Bronchial epithelial cell (primary cell): ENCODE measurements at regions not wholly inside any gene's neighbourhood (a gene's known extent, or its start where the extent isn't known, plus 50 kb on each side); places are given as distances from the start of the nearest gene placed in this dataset.
A peak's percentile ranks its signal among the peaks of the same experiment; 100 is the strongest.

Experiments
- DNase-seq: peaks from one replicate; pipeline ENCODE4 v3.0.0-alpha.2; 2010; ENCODE audit warnings: low read depth
- FAIRE-seq: peaks from 2 replicates; lab custom pipeline; 2011; peaks lifted over from hg19 to GRCh38; lab: Jason Lieb, UNC
- H3K27me3 ChIP-seq: 2 replicates; pipeline ENCODE4 v1.5.1; 2011; ENCODE audit warnings: low read length; ENCODE audit not compliant: control insufficient read depth, insufficient read depth
- H3K36me3 ChIP-seq: 2 replicates; pipeline ENCODE4 v1.5.1; 2011; ENCODE audit warnings: low read length; ENCODE audit not compliant: control insufficient read depth, insufficient read depth
- H3K4me3 ChIP-seq: 2 replicates; pipeline ENCODE4 v1.5.1; 2011; ENCODE audit warnings: mild to moderate bottlenecking, low read depth, low read length, control low read depth
- CTCF ChIP-seq: IDR thresholded peaks from 2 replicates; pipeline ENCODE4 v1.5.1; 2011; ENCODE audit warnings: mild to moderate bottlenecking, moderate library complexity, low read length, control low read depth, inconsistent platforms; ENCODE audit not compliant: insufficient read depth, severe bottlenecking

- FAIRE-seq = no peak
- no peaks in the 10 kb centered on the region for H3K36me3 ChIP-seq
- DNase-seq = no peak
- no peaks in the 10 kb centered on the region for H3K27me3 ChIP-seq
- H3K4me3 ChIP-seq = no peak overlapping the region
- TF ChIP-seq CTCF = no peak
Observed at GRCh38 chr16:79798416-79799053, 198.0 kb upstream of the MAF start.

GRCh38 chr16:79797486-79797885 is 196.9 kb upstream of the MAF start:
- Histone ChIP-seq H3K36me3 (no peaks in the 10 kb centered on the region), H3K27me3 (no peaks in the 10 kb centered on the region), H3K4me3 (no peak overlapping the region)
- no peak for FAIRE-seq
- no peak for DNase-seq
- TF ChIP-seq CTCF = no peak

- H3K27me3 ChIP-seq = no peaks in the 10 kb centered on the region
- DNase-seq (peak; percentile 75), FAIRE-seq (no peak)
- H3K36me3 ChIP-seq = no peaks in the 10 kb centered on the region
- H3K4me3 ChIP-seq = no peak overlapping the region
- TF ChIP-seq CTCF = no peak
Observed at GRCh38 chr16:79795556-79795955, 195.0 kb upstream of the MAF start.

DNA sequence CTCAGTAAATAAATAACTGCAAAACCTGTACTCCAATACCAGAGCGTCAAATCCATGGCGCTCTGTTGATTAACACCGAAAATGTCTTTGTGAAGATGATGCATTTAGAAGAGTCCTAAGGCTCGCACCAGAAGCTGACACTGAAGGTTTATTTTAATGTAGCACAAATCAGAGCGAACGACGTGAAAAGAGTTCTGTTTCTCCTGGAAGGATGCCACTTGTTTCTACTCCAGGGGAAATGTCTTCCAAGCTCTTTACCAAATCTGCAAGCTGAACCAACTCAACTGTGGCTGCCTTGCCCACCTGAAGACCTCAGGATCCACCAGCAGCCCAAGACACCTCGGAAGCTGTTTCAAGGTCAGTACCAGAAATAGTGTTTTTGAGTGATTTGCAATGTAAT is 194.4 kb upstream of the MAF start:
- TF ChIP-seq CTCF = no peak
- FAIRE-seq = no peak

DNA sequence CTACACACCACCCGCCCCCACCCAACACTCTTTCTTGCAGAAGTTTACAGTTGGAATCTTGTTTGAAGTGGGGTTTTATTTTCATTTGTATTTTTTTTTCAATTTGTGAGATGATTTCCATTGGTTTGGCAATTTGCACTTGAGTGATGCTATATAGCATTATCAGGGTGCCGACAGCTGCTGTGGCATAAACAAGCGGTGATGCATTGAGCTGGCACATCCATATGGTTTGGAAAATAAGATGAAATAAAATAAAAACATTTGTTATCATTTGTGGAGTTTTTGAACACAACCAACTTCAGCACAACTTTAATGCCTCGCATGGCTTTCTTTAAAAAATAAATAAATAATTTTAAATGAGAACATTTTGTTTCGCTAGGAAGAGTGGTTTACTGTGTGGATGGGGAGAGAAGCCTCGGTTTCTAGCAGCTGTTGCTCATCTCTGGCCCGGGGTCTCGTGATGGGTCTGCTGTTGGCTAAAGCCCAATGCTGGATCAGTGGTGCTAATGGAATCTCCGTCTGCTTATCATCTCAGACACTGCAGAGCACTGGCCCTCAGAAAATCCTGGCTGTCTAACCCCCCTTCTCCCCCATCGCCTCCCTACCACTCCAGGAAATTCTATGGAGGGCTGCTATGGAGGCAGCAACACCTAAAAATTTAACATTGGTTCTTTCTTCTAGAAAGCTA is 192.3 kb upstream of the MAF start:
- no peak for FAIRE-seq
- no peak for DNase-seq
- Histone ChIP-seq H3K36me3 (no peaks in the 10 kb centered on the region), H3K4me3 (no peak overlapping the region), H3K27me3 (no peaks in the 10 kb centered on the region)
- TF ChIP-seq CTCF = no peak

More for the DNA sequence above, 194.4 kb upstream of the MAF start:
- Histone ChIP-seq H3K4me3 (no peak overlapping the region), H3K27me3 (no peaks in the 10 kb centered on the region), H3K36me3 (no peaks in the 10 kb centered on the region)
- no peak for DNase-seq
